ENCODE measurements at regions not wholly inside any gene's neighbourhood (a gene's known extent, or its start where the extent isn't known, plus 50 kb on each side); places are given as distances from the start of the nearest gene placed in this dataset.
"Not testable (repeated sequence)": the region's sequence is repeated elsewhere in the genome, so short reads cannot be mapped to it uniquely, and the experiment has no call there.

- no peak for DNase-seq (ENCODE audit: low spot score)
Observed at GRCh38 chrX:95218976-95219375, 1465.7 kb upstream of the DIAPH2 start.

- DNase-seq (ENCODE audit: low spot score), result no peak
Observed at GRCh38 chrX:95248386-95248785, 1436.3 kb upstream of the DIAPH2 start.

DNA sequence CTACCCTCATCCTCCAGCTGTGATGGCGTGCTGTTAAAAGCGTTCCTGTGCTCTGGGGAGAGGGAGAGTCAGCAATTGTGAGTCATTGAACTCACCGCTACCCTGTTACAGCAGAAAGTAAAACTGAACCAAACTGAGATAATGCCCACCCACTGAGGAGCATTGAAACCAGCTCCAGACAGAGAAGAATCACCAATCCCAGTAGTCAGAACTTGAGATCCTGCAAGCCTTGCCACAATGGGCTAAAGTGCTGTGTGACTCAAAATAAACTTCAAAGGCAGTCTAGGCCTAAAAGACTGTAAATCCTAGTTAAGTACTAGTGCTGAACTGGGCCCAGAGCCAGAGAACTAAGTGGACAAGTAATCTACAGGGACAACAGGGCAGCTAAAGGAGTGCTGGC is 1394.2 kb upstream of the DIAPH2 start:
- no peak for DNase-seq (ENCODE audit: low spot score)

GRCh38 chrX:95291561-95291960 is 1393.1 kb upstream of the DIAPH2 start:
- no peak for DNase-seq (ENCODE audit: low spot score)

GRCh38 chrX:95318882-95319281 is 1365.8 kb upstream of the DIAPH2 start:
- DNase-seq (ENCODE audit: low spot score), result peak; percentile 11

DNA sequence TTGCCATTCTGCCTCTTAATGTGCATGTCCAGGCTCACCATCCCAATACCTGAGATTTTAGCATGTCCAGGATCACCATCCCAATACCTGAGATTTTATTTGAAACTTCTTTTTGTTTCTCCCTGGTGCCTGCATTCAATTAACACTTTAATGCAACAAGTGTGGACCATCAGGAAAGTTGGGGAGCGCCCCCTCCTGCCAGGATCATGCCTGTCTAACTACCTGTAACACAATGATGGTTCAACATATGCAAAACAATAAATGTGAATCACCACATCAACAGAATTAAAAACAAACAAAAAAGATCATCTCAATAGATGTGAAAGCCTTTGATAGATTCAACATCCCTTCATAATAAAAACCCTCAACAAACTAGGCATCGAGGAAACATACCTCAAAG is 1359.5 kb upstream of the DIAPH2 start:
- DNase-seq (ENCODE audit: low spot score), result no peak

DNA sequence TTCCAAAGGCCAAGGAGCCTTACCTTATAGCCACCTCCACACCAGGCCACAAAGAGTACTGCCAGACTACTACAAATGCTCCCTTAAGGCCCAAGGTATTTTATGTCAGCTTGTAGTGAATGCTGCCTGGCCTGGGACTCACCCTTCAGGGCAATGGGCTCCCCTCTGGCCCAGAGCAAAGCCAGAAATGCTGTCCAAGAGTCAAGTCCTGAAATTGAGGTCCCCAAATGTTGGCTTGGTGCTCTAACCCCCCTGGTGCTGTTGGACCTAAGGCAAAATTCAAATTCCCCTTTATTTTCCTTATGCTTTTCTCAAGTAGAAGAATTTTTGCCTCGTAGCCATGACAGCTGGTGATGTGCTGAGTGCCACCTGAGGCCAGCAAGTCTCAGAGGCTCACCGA is 1354.3 kb upstream of the DIAPH2 start:
- no peak for DNase-seq (ENCODE audit: low spot score)

- DNase-seq (ENCODE audit: low spot score), result no peak
Observed at GRCh38 chrX:95332530-95332929, 1352.1 kb upstream of the DIAPH2 start.

DNA sequence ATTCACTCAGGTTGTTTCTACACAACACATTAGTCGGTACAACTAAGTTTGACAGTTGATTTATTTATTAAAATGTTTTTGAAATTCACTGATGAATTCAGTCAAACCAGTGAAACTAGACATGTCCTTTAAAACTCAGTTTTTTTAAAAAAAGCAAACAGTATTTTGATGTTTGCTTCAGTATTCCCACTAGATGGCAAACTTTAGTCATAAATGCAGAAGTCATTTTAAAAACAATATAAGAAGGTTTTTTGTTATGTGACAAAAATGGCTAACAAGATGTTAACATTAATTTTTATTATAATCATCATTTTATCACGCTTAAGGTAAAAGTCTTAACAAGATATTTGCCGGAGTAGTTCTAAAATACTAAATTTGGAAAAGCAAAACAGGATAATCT is 1337.8 kb upstream of the DIAPH2 start:
- no peak for DNase-seq (ENCODE audit: low spot score)

DNA sequence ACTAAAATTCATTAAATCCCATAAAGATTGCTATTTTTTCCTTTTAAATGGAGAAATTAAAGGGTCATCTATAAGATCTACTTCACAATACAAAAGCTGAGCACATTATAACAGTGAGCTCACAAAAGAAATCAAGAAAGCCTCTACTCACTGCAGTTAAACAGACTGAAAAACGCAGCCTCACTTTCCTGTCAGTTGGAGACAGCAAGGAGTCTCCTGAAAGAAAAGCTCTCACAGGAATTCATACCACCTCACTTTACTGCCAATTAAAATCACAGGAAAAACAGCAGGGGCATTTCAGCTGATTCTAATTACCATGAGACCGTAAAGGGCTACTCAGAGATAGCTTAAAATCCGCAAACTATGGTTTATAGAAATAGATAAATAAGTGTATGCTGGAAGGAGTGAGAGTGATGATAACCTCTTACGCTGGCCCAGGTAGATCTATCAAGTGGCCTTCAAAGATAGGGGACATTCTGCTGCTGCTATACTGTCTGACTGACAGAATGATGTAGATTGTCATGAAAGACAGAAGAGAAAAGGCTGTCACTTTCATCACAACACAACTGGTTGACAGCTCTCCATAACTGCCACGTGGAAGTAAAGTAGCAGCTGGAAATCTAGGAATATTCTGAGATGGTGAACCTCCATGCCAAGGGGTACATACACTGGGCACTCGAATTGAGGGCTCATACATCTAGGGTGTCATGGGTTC is 1333.7 kb upstream of the DIAPH2 start:
- DNase-seq (ENCODE audit: low spot score), result no peak

DNA sequence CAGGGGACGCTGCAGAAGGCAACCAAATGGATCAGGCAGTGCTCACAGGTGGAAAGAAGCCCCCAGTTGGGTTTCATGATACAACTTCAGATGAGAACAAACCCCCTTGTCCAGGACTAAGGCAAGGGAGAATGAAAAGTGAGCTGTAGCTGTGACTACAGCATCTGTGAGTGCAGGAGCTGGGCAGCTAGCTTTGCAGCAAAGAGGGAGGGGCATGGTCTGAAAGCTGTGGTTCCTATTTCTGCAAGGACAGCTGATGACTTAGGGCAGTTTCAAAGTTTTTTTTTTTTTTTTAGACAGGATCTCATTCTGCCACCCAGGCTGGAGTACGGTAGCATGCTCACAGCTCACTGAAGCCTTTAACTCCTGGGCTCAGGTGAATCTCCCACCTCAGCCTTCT is 1317.4 kb upstream of the DIAPH2 start:
- no peak for DNase-seq (ENCODE audit: low spot score)

DNA sequence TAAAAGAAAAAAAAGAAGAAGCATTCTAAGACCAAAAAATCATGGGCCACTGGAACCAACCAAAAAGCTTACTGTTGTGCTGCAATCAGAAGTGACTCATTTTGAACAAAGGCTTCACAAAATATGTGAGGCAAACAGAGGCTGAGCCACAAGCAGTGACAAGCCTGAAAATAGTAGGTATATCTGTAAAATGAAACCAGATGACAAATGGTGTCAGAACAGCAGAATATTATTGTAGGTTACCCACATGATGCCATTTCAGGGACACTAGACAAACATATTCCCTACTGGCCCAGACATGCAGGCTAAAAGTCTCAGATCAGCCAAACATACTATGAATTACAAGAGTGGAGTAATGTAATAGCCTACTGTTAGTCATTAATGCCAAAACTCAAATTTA is 1301.8 kb upstream of the DIAPH2 start:
- no peak for DNase-seq (ENCODE audit: low spot score)

DNA sequence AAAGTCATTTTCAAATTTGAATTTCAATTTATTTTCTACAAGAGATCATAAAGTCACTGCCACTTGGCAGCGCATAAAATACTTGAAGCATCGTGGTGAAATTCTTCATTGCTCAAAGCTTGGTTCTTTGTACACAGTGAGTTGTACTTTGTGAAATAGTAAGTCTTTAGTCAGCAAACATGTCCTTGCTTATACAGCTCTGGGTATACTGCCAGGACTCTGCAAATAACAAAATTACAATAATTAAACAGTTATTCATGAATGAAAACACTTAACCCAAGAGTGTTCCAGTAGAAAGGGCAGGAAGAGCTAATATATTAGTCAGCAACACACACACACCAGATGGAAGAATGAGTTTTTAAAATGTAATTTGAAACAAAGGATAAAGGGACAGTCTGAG is 1300.9 kb upstream of the DIAPH2 start:
- no peak for DNase-seq (ENCODE audit: low spot score)

DNA sequence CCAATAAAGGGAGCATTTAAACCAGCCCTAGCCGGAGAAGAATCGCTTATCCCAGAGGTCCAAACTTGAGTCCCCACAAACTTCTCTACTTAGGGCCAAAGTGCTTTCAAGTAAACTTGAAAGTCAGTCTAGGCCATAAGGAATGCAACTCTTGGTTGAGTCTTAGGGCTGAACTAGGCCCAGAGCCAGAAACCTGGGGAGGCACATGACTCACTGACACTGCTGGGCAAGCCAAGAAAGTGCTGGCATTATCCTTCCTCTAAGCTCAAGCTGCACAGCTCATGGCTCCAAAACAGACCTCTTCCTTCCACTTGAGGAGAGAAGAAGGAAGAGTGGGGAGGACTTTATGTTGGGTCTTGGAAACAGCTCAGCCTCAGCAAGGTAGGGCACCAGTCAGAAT is 1257.3 kb upstream of the DIAPH2 start:
- DNase-seq (ENCODE audit: low spot score), result no peak

DNA sequence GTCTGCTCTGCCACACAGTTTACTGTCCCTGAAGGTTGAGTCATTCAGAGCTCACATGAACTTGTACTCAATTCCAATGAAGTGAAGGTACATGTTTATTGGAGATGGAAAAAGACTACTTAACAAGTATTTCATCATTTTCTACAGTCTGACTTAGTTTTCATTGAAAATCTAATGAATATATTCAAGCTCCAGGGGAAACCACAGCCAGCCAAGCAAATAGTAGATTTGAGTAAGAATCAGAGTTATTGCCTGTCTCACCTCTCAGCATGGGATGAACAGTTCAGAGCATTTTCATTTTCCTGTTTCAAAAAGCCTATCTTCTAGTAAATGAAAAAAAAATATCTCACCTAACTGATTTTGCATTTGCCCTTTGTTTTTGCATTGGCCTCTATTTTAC is 1249.4 kb upstream of the DIAPH2 start:
- no peak for DNase-seq (ENCODE audit: low spot score)

DNA sequence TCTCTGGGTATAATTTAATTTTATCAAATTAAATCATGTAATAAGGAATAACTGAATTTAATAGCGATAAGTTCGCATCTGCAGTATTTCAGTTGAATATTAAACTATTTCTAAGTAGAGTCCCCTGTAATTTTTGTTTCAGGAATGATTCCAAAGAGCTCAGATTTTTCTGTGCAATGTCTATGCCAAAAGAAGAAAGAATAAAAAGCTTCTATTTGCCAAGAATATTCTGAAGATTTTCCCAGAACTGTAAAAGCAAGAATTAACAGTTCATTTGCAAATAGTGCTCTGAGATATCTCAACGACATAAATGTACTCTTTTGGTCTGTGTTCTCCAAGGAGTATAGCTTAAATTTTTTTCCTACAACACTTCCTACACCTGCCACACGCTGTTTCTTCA is 1242.8 kb upstream of the DIAPH2 start:
- DNase-seq (ENCODE audit: low spot score), result no peak

- no peak for DNase-seq (ENCODE audit: low spot score)
Observed at GRCh38 chrX:95484781-95485180, 1199.9 kb upstream of the DIAPH2 start.

DNA sequence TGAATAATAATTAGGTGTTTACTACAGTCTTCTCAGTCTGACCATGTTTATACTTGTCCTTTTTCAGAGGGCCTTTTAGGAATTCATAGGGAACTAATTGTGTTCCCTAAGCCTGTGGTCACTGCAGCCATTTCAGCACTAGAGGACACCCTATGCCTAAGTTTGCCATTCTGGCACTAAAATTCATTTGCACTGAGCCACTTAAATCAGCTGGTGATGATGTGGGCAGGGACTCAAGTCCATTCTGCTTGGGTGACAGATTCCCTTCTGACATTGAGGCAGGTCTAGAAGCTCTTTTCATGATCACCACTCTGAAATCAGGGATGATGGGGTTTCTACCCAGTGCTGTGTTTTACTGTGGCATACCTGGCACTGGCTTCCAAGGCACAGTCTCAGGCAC is 1178.9 kb upstream of the DIAPH2 start:
- no peak for DNase-seq (ENCODE audit: low spot score)

DNA sequence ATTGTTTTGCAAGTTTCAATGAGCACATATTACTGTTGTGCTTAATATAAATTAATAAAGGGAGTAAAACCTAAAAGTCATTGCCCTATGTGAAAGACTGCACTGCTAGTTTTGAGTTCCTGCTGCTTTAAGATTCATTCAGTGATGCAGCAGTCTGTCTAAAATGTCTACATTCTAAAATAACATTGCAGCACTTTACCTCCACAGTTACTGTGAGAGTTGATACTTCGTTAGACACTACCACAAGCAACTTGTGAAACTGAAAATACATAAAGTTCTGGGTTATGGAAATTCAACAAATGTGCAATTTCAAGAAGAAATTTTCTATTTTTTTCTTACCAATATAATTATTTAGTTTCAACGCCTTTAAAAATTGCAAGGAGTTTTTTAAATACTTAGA is 1175.2 kb upstream of the DIAPH2 start:
- no peak for DNase-seq (ENCODE audit: low spot score)

GRCh38 chrX:95524018-95524417 is 1160.6 kb upstream of the DIAPH2 start:
- DNase-seq (ENCODE audit: low spot score), result not testable (repeated sequence)

- DNase-seq (ENCODE audit: low spot score), result no peak
Observed at GRCh38 chrX:95536111-95536510, 1148.5 kb upstream of the DIAPH2 start.

GRCh38 chrX:95536661-95537060 is 1148.0 kb upstream of the DIAPH2 start:
- DNase-seq (ENCODE audit: low spot score), result no peak

- no peak for DNase-seq (ENCODE audit: low spot score)
Observed at GRCh38 chrX:95539041-95539440, 1145.6 kb upstream of the DIAPH2 start.

GRCh38 chrX:95549552-95549951 is 1135.1 kb upstream of the DIAPH2 start:
- DNase-seq (ENCODE audit: low spot score), result not testable (repeated sequence)

DNA sequence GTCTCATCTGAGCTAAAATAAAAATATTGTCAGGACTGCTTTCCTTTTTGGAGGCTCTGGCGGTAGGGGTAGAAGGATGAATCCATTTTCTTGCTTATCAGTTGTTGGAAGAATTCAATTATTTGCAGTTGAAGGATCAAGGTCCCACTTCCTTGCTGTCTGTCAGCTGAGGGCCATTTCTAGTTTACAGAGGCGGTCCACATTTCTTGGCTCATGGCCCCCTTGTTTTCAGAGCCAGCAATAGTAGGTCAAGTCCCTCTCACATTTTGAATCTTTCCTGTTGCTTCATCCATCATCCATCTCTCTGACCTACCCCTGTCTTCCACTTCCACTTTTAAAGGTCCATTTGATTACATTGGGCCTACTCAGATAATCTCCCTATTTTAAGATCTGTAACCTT is 1099.3 kb upstream of the DIAPH2 start:
- DNase-seq (ENCODE audit: low spot score), result no peak
